Bronchial epithelial cell (primary cell): ENCODE measurements at regions not wholly inside any gene's neighbourhood (a gene's known extent, or its start where the extent isn't known, plus 50 kb on each side); places are given as distances from the start of the nearest gene placed in this dataset.
"Not testable (repeated sequence)": the region's sequence is repeated elsewhere in the genome, so short reads cannot be mapped to it uniquely, and the experiment has no call there.

Experiments
- DNase-seq: peaks from one replicate; pipeline ENCODE4 v3.0.0-alpha.2; 2010; ENCODE audit warnings: low read depth
- FAIRE-seq: peaks from 2 replicates; lab custom pipeline; 2011; peaks lifted over from hg19 to GRCh38; lab: Jason Lieb, UNC
- H3K27me3 ChIP-seq: 2 replicates; pipeline ENCODE4 v1.5.1; 2011; ENCODE audit warnings: low read length; ENCODE audit not compliant: control insufficient read depth, insufficient read depth
- H3K36me3 ChIP-seq: 2 replicates; pipeline ENCODE4 v1.5.1; 2011; ENCODE audit warnings: low read length; ENCODE audit not compliant: control insufficient read depth, insufficient read depth
- H3K4me3 ChIP-seq: 2 replicates; pipeline ENCODE4 v1.5.1; 2011; ENCODE audit warnings: mild to moderate bottlenecking, low read depth, low read length, control low read depth
- TF ChIP-seq, protein P1 (sequence below): IDR thresholded peaks from 2 replicates; pipeline ENCODE4 v1.5.1; 2011; ENCODE audit warnings: mild to moderate bottlenecking, moderate library complexity, low read length, control low read depth, inconsistent platforms; ENCODE audit not compliant: insufficient read depth, severe bottlenecking

DNA sequence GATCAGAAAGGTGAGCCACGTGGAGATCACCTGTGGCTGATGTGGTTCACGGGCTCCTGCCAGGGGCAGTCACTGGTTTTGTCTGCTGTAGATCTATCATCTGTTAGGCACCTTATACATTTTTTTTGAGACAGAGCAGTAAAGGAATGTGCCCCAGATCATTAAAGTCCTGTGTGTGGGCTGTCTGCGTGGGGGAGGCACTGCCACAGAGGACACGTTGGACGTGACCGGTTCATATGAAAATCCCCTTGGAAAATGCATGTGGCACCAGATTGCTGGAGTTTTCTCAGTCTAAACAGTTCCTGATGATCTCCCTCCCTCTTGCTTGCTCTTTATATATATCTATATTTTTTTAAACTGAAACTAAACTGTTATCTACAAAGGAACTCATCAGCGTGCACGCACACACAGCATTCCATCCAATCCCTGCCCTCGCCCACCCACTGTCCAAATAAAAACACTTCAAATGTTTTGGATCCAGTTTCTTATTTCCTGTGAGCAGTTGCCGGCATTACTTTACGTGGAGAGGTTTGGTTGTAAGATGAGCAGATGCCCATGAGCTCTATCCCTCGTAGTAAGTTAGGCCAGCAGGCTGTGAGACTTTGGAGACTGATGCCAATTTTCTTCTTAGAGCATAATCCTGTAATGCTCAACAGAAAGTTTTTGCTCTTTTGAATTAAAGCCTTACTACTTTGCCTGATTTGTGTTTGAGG is 161.6 kb upstream of the EXOC2 start:
- Histone ChIP-seq H3K36me3 (no peaks in the 10 kb centered on the region), H3K4me3 (no peak overlapping the region), H3K27me3 (peaks cover 2% of the 10 kb centered on the region)
- FAIRE-seq (no peak), DNase-seq (no peak)
- TF ChIP-seq, protein P1, sequence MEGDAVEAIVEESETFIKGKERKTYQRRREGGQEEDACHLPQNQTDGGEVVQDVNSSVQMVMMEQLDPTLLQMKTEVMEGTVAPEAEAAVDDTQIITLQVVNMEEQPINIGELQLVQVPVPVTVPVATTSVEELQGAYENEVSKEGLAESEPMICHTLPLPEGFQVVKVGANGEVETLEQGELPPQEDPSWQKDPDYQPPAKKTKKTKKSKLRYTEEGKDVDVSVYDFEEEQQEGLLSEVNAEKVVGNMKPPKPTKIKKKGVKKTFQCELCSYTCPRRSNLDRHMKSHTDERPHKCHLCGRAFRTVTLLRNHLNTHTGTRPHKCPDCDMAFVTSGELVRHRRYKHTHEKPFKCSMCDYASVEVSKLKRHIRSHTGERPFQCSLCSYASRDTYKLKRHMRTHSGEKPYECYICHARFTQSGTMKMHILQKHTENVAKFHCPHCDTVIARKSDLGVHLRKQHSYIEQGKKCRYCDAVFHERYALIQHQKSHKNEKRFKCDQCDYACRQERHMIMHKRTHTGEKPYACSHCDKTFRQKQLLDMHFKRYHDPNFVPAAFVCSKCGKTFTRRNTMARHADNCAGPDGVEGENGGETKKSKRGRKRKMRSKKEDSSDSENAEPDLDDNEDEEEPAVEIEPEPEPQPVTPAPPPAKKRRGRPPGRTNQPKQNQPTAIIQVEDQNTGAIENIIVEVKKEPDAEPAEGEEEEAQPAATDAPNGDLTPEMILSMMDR: no peak

DNA sequence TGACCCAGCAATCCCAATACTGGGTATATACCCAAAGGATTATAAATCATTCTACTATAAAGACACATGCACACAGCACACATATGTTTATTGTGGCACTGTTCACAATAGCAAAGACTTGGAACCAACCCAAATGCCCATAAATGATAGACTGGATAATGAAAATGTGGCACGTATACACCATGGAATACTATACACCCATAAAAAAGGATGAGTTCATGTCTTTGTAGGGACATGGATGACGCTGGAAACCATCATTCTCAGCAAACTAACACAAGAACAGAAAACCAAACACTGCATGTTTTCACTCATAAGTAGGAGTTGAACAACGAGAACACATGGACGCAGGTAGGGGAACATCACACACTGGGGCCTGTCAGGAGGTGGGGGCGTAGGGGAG is 159.3 kb upstream of the EXOC2 start:
- H3K27me3 ChIP-seq, FAIRE-seq, H3K4me3 ChIP-seq, DNase-seq, H3K36me3 ChIP-seq: not testable (repeated sequence)

DNA sequence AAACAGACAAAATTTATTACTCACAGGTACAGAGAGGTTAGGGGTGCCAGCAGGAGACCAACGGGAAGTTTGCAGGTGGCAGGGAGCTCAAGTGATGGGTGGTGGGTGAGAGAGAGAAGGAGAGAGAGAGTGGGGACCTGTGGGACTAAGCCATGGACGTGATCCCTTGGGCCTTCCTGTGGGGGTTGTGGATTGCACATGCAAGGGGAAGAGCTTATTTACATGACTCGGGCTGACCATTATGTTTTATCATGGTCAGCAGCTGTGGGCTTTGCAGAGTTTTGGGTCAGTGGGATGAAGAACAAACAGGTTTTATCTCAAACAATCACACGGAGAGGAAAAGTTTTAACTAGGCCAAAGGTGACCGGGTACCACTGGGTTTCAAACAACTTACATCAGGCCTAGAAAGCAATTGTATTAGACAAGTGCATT is 156.2 kb upstream of the EXOC2 start:
- H3K4me3 ChIP-seq: no peak overlapping the region
- H3K27me3 ChIP-seq: peaks cover 2% of the 10 kb centered on the region
- no peak for FAIRE-seq
- no peak for DNase-seq
- TF ChIP-seq, protein P1: no peak
- no peaks in the 10 kb centered on the region for H3K36me3 ChIP-seq

DNA sequence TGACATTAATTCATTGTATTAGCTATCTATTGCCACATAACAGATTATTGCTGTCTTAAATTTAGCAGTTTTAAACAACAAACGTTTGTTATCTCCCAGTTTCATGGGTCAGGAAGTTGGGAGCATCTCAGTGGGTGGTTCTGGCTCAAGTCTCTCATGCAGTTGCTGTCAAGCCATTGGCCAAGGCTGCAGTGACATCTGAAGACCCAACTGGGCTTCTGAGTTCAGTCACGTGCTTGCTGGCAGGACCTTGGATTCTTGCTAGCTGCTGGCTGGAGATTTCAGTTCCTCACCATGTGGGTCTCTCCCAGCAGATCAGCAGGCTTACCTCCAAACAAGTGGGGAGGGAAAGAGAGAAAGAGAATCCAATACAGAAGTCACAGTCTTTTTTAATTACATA is 152.6 kb upstream of the EXOC2 start:
- TF ChIP-seq, protein P1: no peak
- FAIRE-seq: no peak
- peaks cover 2% of the 10 kb centered on the region for H3K27me3 ChIP-seq
- H3K4me3 ChIP-seq: no peak overlapping the region
- DNase-seq: no peak
- no peaks in the 10 kb centered on the region for H3K36me3 ChIP-seq

DNA sequence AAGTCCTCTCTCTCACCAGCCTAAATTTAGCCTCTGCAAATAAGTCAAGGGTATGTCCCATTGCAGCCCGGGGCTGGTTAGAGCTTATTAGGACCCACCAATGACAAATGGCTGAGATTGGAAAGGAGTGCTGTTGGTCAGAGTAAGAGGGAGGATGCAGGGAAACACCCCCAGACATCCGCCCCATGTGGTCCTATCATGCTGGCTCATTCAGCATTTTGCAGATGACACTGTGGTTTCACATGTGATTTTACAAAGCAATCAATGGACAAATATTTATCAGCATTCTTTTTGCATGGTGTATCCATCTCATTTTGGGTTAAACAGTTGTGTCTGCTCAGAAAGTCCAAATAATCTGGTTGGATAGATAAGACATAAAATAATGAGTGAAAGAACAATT is 152.2 kb upstream of the EXOC2 start:
- DNase-seq: no peak
- peaks cover 2% of the 10 kb centered on the region for H3K27me3 ChIP-seq
- no peak overlapping the region for H3K4me3 ChIP-seq
- TF ChIP-seq, protein P1: no peak
- FAIRE-seq: no peak
- no peaks in the 10 kb centered on the region for H3K36me3 ChIP-seq

DNA sequence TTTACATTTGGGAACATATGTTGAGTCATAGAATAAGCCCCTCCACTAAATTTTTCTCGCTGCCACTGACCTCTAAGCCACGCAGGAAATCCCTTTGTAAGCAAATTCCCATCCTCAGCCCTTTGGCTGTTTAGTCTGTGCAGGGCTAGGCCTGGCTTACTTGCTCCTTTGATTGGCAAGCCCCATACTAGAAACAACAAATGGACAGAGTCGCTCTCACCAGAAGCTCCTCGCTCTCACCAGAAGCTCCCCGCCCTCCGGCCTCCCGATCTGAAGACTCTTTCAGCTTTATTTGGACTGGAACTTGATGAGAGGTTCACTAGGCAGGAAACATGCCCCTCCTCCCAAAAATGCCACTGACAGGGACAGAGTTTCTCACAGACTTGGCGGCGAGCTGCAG is 149.2 kb upstream of the EXOC2 start:
- Histone ChIP-seq H3K36me3 (no peaks in the 10 kb centered on the region), H3K27me3 (no peaks in the 10 kb centered on the region), H3K4me3 (no peak overlapping the region)
- TF ChIP-seq, protein P1: no peak
- no peak for DNase-seq
- FAIRE-seq: no peak
